Esophagus muscularis mucosa (tissue), 4 donors: ENCODE measurements at regions not wholly inside any gene's neighbourhood (a gene's known extent, or its start where the extent isn't known, plus 50 kb on each side); places are given as distances from the start of the nearest gene placed in this dataset.

Source experiments
- DNase-seq: peaks from one replicate; pipeline ENCODE4 v3.0.0-alpha.2; 2017; ENCODE audit errors: extremely low spot score
- H3K27ac ChIP-seq, 4 donors: fragments of 200-600 bp; sonication (generic); replicated peaks in 1 of 4; 1 replicate in 3 of 4; 2 replicates in 1 of 4; pipeline ENCODE4 v1.5.1; 2016 to 2019; ENCODE audit warnings: mild to moderate bottlenecking in 1 of 4
- H3K27me3 ChIP-seq, 4 donors: fragments of 200-600 bp; sonication (generic); one replicate each; pipeline versions ENCODE4 v1.5.1 to v1.6.0; 2016 to 2019
- H3K36me3 ChIP-seq, 4 donors: fragments of 200-600 bp; sonication (generic); one replicate each; pipeline ENCODE4 v1.5.1; 2016 to 2019
- H3K4me1 ChIP-seq, 4 donors: fragments of 200-600 bp; sonication (generic); one replicate each; pipeline ENCODE4 v1.5.1; 2016 to 2019
- H3K4me3 ChIP-seq, 4 donors: fragments of 200-600 bp; sonication (generic); 1 replicate in 2 of 4; 2 replicates in 2 of 4; pipeline ENCODE4 v1.5.1; 2016 to 2019; ENCODE audit warnings: mild to moderate bottlenecking in 4 of 4, moderate library complexity in 1 of 4
- H3K9me3 ChIP-seq, 4 donors: fragments of 200-600 bp; sonication (generic); 1 replicate in 3 of 4; 2 replicates in 1 of 4; pipeline ENCODE4 v1.5.1; 2016 to 2019
- CTCF ChIP-seq, 3 experiments: fragments of 200-600 bp in 2 of 3; fragments of 450-650 bp in 1 of 3; sonication (generic) in 2 of 3; IDR thresholded peaks; one replicate each; pipeline ENCODE4 v1.5.1; 2017 to 2019; ENCODE audit warnings: antibody characterized with exemption in 3 of 3, mild to moderate bottlenecking in 2 of 3, moderate library complexity in 1 of 3
- EP300 ChIP-seq: sonication (generic); formaldehyde crosslinking; IDR thresholded peaks from one replicate; pipeline ENCODE4 v1.6.1; 2017; ENCODE audit warnings: antibody characterized with exemption
- POLR2A ChIP-seq: fragments of 450-650 bp; IDR thresholded peaks from one replicate; pipeline ENCODE4 v1.6.1; 2017; ENCODE audit warnings: antibody characterized with exemption, moderate library complexity, mild to moderate bottlenecking, low read depth
- POLR2AphosphoS5 ChIP-seq, 2 donors: sonication (generic); formaldehyde crosslinking; IDR thresholded peaks; one replicate each; pipeline ENCODE4 v1.6.1; 2017; ENCODE audit warnings: antibody characterized with exemption in 2 of 2
- WGBS: methylation state at CpG from one replicate; pipeline ENCODE4 v1.1.5; 2018; 5-methylcytosine and 5-hydroxymethylcytosine counted together
- intact Hi-C: fragments of 100-400 bp; cut with DNase I; formaldehyde crosslinking; loops from one replicate; pipeline ENCODE4 v1.15.1; 2023

- Histone ChIP-seq H3K9me3 (peaks cover 0 to 4% (median 0%) of the 10 kb centered on the region in 4 donors), H3K27ac (no peak overlapping the region), H3K27me3 (no peaks in the 10 kb centered on the region), H3K4me3 (no peak overlapping the region), H3K36me3 (no peaks in the 10 kb centered on the region), H3K4me1 (no peaks in the 10 kb centered on the region)
- TF ChIP-seq EP300: no peak
- no peak for DNase-seq
- intact Hi-C loops: no loop called here
- 82% methylated on average over 2 of the region's 2 CpGs for WGBS
Observed at GRCh38 chr7:92961961-92962360, 125.6 kb upstream of the CDK6 start.

GRCh38 chr7:92956575-92956974 lies 120.2 kb upstream of the CDK6 start:
- Histone ChIP-seq H3K36me3 (no peaks in the 10 kb centered on the region), H3K27ac (no peak overlapping the region), H3K4me1 (no peaks in the 10 kb centered on the region), H3K27me3 (no peaks in the 10 kb centered on the region), H3K4me3 (no peak overlapping the region), H3K9me3 (peaks cover 0 to 4% (median 0%) of the 10 kb centered on the region in 4 donors)
- DNase-seq: no peak
- TF ChIP-seq POLR2AphosphoS5 (IDR thresholded peaks at IDR 0.05) (no peak), CTCF (IDR thresholded peaks at IDR 0.05) (no peak), EP300 (no peak), POLR2A (no peak)
- intact Hi-C loops: no loop called here
- 96% methylated on average over 2 of the region's 2 CpGs for WGBS

GRCh38 chr7:92955081-92955480 lies 118.7 kb upstream of the CDK6 start:
- TF ChIP-seq EP300 (no peak), CTCF (IDR thresholded peaks at IDR 0.05) (no peak), POLR2A (no peak), POLR2AphosphoS5 (IDR thresholded peaks at IDR 0.05) (no peak)
- 75% methylated on average over 6 of the region's 6 CpGs for WGBS
- Histone ChIP-seq H3K27me3 (no peaks in the 10 kb centered on the region), H3K27ac (no peak overlapping the region), H3K36me3 (no peaks in the 10 kb centered on the region), H3K9me3 (peaks cover 0 to 4% (median 0%) of the 10 kb centered on the region in 4 donors), H3K4me3 (no peak overlapping the region), H3K4me1 (no peaks in the 10 kb centered on the region)
- no peak for DNase-seq
- intact Hi-C loops: no loop called here

- H3K27ac ChIP-seq: no peak overlapping the region
- no peaks in the 10 kb centered on the region for H3K4me1 ChIP-seq
- DNase-seq: no peak
- intact Hi-C loops: no loop called here
- H3K9me3 ChIP-seq: peaks cover 0 to 4% (median 0%) of the 10 kb centered on the region in 4 donors
- TF ChIP-seq CTCF (IDR thresholded peaks at IDR 0.05): no peak
- no peak for TF ChIP-seq POLR2A
- TF ChIP-seq EP300: no peak
- TF ChIP-seq POLR2AphosphoS5 (IDR thresholded peaks at IDR 0.05): no peak
- H3K4me3 ChIP-seq: no peak overlapping the region
- no peaks in the 10 kb centered on the region for H3K36me3 ChIP-seq
- 58% methylated on average over 2 of the region's 2 CpGs for whole genome bisulfite sequencing
- no peaks in the 10 kb centered on the region for H3K27me3 ChIP-seq
Observed at GRCh38 chr7:92953657-92954056, 117.3 kb upstream of the CDK6 start.

- TF ChIP-seq EP300 (no peak), POLR2A (no peak), CTCF (IDR thresholded peaks at IDR 0.05) (no peak), POLR2AphosphoS5 (IDR thresholded peaks at IDR 0.05) (no peak)
- no peaks in the 10 kb centered on the region for H3K36me3 ChIP-seq
- H3K27me3 ChIP-seq: no peaks in the 10 kb centered on the region
- 69% methylated on average over 1 of the region's 1 CpG for WGBS
- no peaks in the 10 kb centered on the region for H3K9me3 ChIP-seq
- no peak for DNase-seq
- no peak overlapping the region for H3K4me3 ChIP-seq
- H3K27ac ChIP-seq: no peak overlapping the region
- H3K4me1 ChIP-seq: peaks cover 0 to 6% (median under 1%) of the 10 kb centered on the region in 4 donors
- intact Hi-C loops: no loop called here
Observed at GRCh38 chr7:92949748-92950147, 113.4 kb upstream of the CDK6 start.
